ENCODE measurements at regions not wholly inside any gene's neighbourhood (a gene's known extent, or its start where the extent isn't known, plus 50 kb on each side); places are given as distances from the start of the nearest gene placed in this dataset.

DNA sequence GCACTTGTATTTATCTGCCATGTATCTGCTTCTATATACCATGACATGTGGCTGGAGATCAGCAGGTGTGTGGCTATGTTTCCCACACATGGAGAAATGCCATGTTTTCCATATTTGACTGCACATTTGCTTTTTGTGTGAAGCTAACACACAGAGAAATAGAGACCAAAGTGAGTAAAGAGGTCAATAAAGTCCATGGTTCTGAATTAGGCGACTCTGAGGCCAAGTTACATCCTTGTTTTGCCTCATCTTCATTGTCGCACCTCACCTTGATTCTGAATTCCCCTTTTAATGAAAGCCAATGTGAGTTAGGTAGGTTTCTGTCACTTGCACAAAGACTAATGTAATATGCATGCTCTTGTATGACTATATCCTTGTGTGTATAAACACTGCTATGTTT lies 194.1 kb downstream of the INSC start:
- TF ChIP-seq POLR2A (IDR thresholded peaks at IDR 0.05) = no peak
- TF ChIP-seq CTCF (IDR thresholded peaks at IDR 0.05 in 8 of 11, conservative IDR thresholded peaks at IDR 0.05 in 3 of 11) = no peak
- no peak for TF ChIP-seq POLR2AphosphoS5 (IDR thresholded peaks at IDR 0.05)
